ENCODE measurements at regions not wholly inside any gene's neighbourhood (a gene's known extent, or its start where the extent isn't known, plus 50 kb on each side); places are given as distances from the start of the nearest gene placed in this dataset.

DNA sequence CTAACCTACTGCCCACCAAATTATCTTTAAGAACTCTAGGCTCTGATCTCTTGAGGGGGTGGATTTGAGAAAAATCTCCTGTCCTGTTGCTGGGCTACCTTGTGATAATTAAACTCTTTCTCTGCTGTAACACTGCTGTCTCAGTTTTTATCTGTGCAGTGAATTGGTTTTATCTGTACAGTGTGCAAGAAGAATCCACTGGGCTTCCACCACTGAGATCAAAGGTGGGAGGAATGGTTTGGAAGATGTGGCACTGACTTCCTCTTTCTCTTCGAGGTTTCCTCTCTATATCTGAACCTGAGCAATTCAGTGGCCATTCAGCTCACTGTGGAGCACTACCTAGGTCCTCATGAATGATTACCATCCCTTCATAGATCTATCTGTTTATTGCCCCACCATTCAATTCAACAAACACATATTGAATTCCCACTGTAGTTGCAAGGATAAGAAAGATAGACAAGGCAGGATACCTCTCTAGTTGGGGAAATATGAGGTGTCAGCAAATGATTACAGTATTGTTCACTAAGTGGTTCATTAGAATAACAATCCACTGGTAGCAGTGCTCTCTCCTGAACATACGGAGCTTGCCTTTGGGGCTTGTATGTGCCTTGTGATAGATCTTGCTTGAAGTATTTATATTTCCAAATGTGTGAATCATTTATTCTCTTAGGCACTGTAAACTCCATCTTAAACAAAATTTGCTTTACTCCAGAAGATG lies 172.1 kb upstream of the ARG1 start:
- Histone ChIP-seq H3K9me3 (ENCODE audit: control insufficient read depth, insufficient read depth, low read length) (no peaks in the 10 kb centered on the region), H3K4me3 (ENCODE audit: insufficient read depth, low read depth, low read length) (no peak overlapping the region), H2BK15ac (ENCODE audit: low read depth, low read length) (no peak overlapping the region), H3K79me1 (ENCODE audit: low read depth in 1 of 2, low read length in 2 of 2) (no peaks in the 10 kb centered on the region), H3K9me1 (ENCODE audit: insufficient read depth, low read length) (no peaks in the 10 kb centered on the region), H3K27ac (ENCODE audit: insufficient read depth, low read length) (no peak overlapping the region), H3K56ac (ENCODE audit: extremely low read depth, insufficient read depth, low read length) (no peak overlapping the region), H4K8ac (ENCODE audit: low read depth in 2 of 2, low read length in 2 of 2) (no peak overlapping the region), H4K91ac (ENCODE audit: insufficient read depth, low read depth, low read length) (no peak overlapping the region), H3K14ac (replicated peaks; ENCODE audit: low read depth, low read length) (no peak overlapping the region), H2AFZ (replicated peaks; ENCODE audit: low read length, poor library complexity) (no peak overlapping the region), H4K5ac (ENCODE audit: low read depth, low read length) (no peak overlapping the region), H2BK20ac (ENCODE audit: low read depth, low read length) (no peak overlapping the region), H3K18ac (ENCODE audit: low read depth, low read length) (no peak overlapping the region), H2AK9ac (replicated peaks; ENCODE audit: low read depth, low read length, poor library complexity) (no peak overlapping the region), H4K20me1 (ENCODE audit: insufficient read depth, low read length) (no peaks in the 10 kb centered on the region), H3K4me1 (ENCODE audit: control insufficient read depth, insufficient read depth, low read length) (no peaks in the 10 kb centered on the region), H2BK120ac (ENCODE audit: low read depth, low read length) (no peak overlapping the region), H3K27me3 (ENCODE audit: control insufficient read depth, insufficient read depth, low read length) (no peaks in the 10 kb centered on the region; the same call in 1 of the 2 replicates), H2BK5ac (ENCODE audit: low read depth, low read length, poor library complexity, severe bottlenecking) (no peak overlapping the region), H3K36me3 (ENCODE audit: control insufficient read depth, insufficient read depth, low read length) (no peaks in the 10 kb centered on the region), H2AK5ac (ENCODE audit: low read depth, low read length) (no peak overlapping the region), H3K9ac (ENCODE audit: low read depth, low read length) (no peak overlapping the region), H3K4me2 (ENCODE audit: low read depth, low read length) (no peak overlapping the region), H3K4ac (ENCODE audit: low read depth, low read length) (no peak overlapping the region), H3K23ac (ENCODE audit: low read depth, low read length) (no peak overlapping the region)
- in situ Hi-C loops (cut with MboI; ENCODE audit: low sequenced_read_pairs), result no loop called here
- no CpG with 5 or more reads among the region's 2 CpGs for WGBS, 2 experiments (ENCODE audit: extremely low coverage in 2 of 2, insufficient read length in 1 of 2)
- intact Hi-C loops (cut with micrococcal nuclease), result no loop called here
- ATAC-seq (ENCODE audit: low read depth), result peak; percentile 14; the same call in 1 of the 2 replicates
- DNase-seq, result no peak
- ChIA-PET POLR2A (ENCODE audit: unreplicated experiment) (no interaction called here), CTCF (no interaction called here)
- BruUV-seq (replicated peaks), result no TSS peak
- TF ChIP-seq, protein P1, sequence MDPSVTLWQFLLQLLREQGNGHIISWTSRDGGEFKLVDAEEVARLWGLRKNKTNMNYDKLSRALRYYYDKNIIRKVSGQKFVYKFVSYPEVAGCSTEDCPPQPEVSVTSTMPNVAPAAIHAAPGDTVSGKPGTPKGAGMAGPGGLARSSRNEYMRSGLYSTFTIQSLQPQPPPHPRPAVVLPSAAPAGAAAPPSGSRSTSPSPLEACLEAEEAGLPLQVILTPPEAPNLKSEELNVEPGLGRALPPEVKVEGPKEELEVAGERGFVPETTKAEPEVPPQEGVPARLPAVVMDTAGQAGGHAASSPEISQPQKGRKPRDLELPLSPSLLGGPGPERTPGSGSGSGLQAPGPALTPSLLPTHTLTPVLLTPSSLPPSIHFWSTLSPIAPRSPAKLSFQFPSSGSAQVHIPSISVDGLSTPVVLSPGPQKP (IDR thresholded peaks at IDR 0.05; ENCODE audit: borderline replicate concordance, low read depth, low read length), result no peak
- no peak for TF ChIP-seq CEBPB (IDR thresholded peaks at IDR 0.05; ENCODE audit: low read depth, low read length)
- TF ChIP-seq, protein P2, sequence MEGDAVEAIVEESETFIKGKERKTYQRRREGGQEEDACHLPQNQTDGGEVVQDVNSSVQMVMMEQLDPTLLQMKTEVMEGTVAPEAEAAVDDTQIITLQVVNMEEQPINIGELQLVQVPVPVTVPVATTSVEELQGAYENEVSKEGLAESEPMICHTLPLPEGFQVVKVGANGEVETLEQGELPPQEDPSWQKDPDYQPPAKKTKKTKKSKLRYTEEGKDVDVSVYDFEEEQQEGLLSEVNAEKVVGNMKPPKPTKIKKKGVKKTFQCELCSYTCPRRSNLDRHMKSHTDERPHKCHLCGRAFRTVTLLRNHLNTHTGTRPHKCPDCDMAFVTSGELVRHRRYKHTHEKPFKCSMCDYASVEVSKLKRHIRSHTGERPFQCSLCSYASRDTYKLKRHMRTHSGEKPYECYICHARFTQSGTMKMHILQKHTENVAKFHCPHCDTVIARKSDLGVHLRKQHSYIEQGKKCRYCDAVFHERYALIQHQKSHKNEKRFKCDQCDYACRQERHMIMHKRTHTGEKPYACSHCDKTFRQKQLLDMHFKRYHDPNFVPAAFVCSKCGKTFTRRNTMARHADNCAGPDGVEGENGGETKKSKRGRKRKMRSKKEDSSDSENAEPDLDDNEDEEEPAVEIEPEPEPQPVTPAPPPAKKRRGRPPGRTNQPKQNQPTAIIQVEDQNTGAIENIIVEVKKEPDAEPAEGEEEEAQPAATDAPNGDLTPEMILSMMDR (conservative IDR thresholded peaks at IDR 0.05; ENCODE audit: low read depth, low read length), result no peak
- no peak for TF ChIP-seq RFX5 (IDR thresholded peaks at IDR 0.05; ENCODE audit: low read depth, low read length)
- TF ChIP-seq MAZ (IDR thresholded peaks at IDR 0.05; ENCODE audit: borderline replicate concordance, low read depth, low read length), result no peak
- TF ChIP-seq, protein P3, sequence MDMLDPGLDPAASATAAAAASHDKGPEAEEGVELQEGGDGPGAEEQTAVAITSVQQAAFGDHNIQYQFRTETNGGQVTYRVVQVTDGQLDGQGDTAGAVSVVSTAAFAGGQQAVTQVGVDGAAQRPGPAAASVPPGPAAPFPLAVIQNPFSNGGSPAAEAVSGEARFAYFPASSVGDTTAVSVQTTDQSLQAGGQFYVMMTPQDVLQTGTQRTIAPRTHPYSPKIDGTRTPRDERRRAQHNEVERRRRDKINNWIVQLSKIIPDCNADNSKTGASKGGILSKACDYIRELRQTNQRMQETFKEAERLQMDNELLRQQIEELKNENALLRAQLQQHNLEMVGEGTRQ (IDR thresholded peaks at IDR 0.05; ENCODE audit: low read depth, low read length), result no peak
- TF ChIP-seq POLR2A (IDR thresholded peaks at IDR 0.05; ENCODE audit: low read depth, low read length), result no peak
- TF ChIP-seq CHD1 (IDR thresholded peaks at IDR 0.05; ENCODE audit: low read depth, low read length), result no peak
- TF ChIP-seq MXI1 (IDR thresholded peaks at IDR 0.05; ENCODE audit: borderline replicate concordance, low read depth, low read length), result no peak
- no peak for TF ChIP-seq NFE2L2 (IDR thresholded peaks at IDR 0.05; ENCODE audit: low read depth, low read length)
- no peak for TF ChIP-seq FOS (IDR thresholded peaks at IDR 0.05; ENCODE audit: low read depth, low read length)
- no peak for TF ChIP-seq RCOR1 (IDR thresholded peaks at IDR 0.05; ENCODE audit: insufficient replicate concordance, low read length)
- no peak for TF ChIP-seq RAD21 (IDR thresholded peaks at IDR 0.05; ENCODE audit: low read length)
- no peak for TF ChIP-seq BHLHE40 (IDR thresholded peaks at IDR 0.05; ENCODE audit: low read depth, low read length)
- no peak for TF ChIP-seq SMC3 (IDR thresholded peaks at IDR 0.05; ENCODE audit: low read depth, low read length)
- no peak for TF ChIP-seq MAFK (IDR thresholded peaks at IDR 0.05; ENCODE audit: low read depth, low read length)
- dilution Hi-C loops (cut with HindIII; ENCODE audit: low sequenced_read_pairs, unreplicated experiment), result no loop called here
